ENCODE measurements at regions not wholly inside any gene's neighbourhood (a gene's known extent, or its start where the extent isn't known, plus 50 kb on each side); places are given as distances from the start of the nearest gene placed in this dataset.

DNA sequence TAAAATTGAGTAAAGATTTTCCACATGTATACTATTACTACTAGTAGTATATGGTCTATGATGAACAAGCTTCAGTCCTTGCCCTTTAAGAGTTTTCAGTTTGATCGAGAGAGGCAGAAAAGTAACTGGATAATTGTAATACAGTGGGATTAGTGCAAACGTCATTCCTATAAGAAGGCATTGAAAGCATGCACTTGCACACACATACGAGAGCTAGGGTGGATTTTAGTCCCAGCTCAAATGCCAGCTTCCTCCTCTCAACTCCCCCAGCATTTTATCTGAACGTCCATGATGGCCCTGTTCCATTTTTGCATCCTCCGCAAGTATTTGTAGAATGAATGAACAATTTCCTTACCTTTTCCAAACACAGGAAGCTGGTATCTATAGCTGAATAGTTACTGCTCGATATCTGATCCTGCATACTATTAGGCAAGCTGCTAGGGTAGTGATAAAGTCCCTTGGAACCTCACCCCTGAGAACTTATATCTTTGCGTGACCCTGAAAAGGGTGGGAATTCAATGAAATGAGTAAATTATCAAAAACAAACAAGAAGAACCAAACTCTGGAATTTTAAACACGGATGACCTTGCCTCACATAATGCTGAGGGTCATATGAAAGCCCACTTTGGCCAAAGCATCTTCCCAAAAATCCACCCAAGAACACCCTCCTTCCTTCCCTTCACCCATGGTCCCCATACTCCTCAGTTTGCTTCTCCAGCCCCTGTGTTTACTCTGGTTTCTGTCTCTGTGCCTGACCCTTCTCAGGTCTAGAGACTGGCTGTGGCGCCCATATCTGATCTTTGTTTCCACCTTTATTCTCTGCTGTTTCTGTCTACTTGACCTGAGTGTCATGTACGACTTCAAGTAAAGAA lies 60.5 kb downstream of the TMEM100 start:
- no peak overlapping the region for H3K9ac ChIP-seq (ENCODE audit: low read length)

DNA sequence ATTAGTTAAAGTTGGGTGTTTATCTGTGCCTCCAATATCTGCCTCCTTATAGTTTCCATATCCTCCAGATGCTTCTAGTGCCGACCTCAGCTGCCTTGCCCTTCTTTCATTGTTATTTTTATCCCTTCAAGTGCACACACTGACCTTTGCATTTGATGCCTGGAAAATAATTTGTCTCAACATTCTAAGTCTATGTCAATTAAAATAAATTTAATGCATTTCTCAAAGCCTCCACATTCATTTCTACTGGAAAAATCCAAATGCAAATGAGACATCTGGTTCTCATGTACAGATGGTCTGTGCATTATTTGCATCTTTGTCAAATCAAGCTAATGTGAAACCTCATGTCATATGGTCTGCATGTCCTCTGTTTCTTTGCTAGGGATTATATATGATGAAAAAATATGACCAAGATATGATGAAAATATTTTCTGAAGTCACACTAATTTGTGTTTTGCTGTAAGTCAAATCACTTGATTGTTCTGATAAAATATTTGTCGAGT lies 61.4 kb downstream of the TMEM100 start:
- no peaks in the 10 kb centered on the region for H3K9me2 ChIP-seq (ENCODE audit: insufficient read depth, low read length)
- no peaks in the 10 kb centered on the region for H3K9me3 ChIP-seq (ENCODE audit: low read length)
- no peak overlapping the region for H3K27ac ChIP-seq (ENCODE audit: low read length)
- H3F3A ChIP-seq (ENCODE audit: insufficient read depth, low read length, poor library complexity, severe bottlenecking): no peaks in the 10 kb centered on the region
- H3K79me2 ChIP-seq (replicated peaks; ENCODE audit: insufficient read depth, low read length): no peaks in the 10 kb centered on the region
- H3K4me3 ChIP-seq (ENCODE audit: low read length): no peak overlapping the region
- no peaks in the 10 kb centered on the region for H3K27me3 ChIP-seq (ENCODE audit: insufficient read depth, low read depth, low read length)
- no peaks in the 10 kb centered on the region for H4K20me1 ChIP-seq (ENCODE audit: insufficient read depth)
- no peak overlapping the region for H3K4me2 ChIP-seq (ENCODE audit: low read length)
- H3K9ac ChIP-seq (ENCODE audit: low read length): no peak overlapping the region
- H2AFZ ChIP-seq (ENCODE audit: low read depth, low read length): no peak overlapping the region
- H3K36me3 ChIP-seq (ENCODE audit: insufficient read depth, low read length): no peaks in the 10 kb centered on the region
- TF ChIP-seq EP300 (conservative IDR thresholded peaks at IDR 0.05; ENCODE audit: poor library complexity, severe bottlenecking): no peak
- no peak for TF ChIP-seq RAD21 (conservative IDR thresholded peaks at IDR 0.05)
- no peak for TF ChIP-seq SMC3 (conservative IDR thresholded peaks at IDR 0.05; ENCODE audit: poor library complexity)
- TF ChIP-seq EZH2 (IDR thresholded peaks at IDR 0.05; ENCODE audit: borderline replicate concordance, insufficient read depth, low read length, poor library complexity, severe bottlenecking): no peak
- no peak for TF ChIP-seq TAF1 (IDR thresholded peaks at IDR 0.05; ENCODE audit: low read depth)
- no peak for TF ChIP-seq REST (IDR thresholded peaks at IDR 0.05; ENCODE audit: borderline replicate concordance)
- TF ChIP-seq MXI1 (conservative IDR thresholded peaks at IDR 0.05; ENCODE audit: poor library complexity, severe bottlenecking): no peak

More for the DNA sequence above, 60.5 kb downstream of the TMEM100 start:
- H3K9me2 ChIP-seq (ENCODE audit: insufficient read depth, low read length): no peaks in the 10 kb centered on the region
- no peak overlapping the region for H3K4me2 ChIP-seq (ENCODE audit: low read length)
- no peaks in the 10 kb centered on the region for H3F3A ChIP-seq (ENCODE audit: insufficient read depth, low read length, poor library complexity, severe bottlenecking)
- no peaks in the 10 kb centered on the region for H3K27me3 ChIP-seq (ENCODE audit: insufficient read depth, low read depth, low read length)
- H3K4me3 ChIP-seq (ENCODE audit: low read length): no peak overlapping the region
- TF ChIP-seq EZH2 (IDR thresholded peaks at IDR 0.05; ENCODE audit: borderline replicate concordance, insufficient read depth, low read length, poor library complexity, severe bottlenecking): no peak
- no peak for TF ChIP-seq TAF1 (IDR thresholded peaks at IDR 0.05; ENCODE audit: low read depth)
- TF ChIP-seq POLR2AphosphoS5 (IDR thresholded peaks at IDR 0.05): no peak
- no peak for TF ChIP-seq REST (IDR thresholded peaks at IDR 0.05; ENCODE audit: borderline replicate concordance)
- no peak for TF ChIP-seq MXI1 (conservative IDR thresholded peaks at IDR 0.05; ENCODE audit: poor library complexity, severe bottlenecking)
- no peak for TF ChIP-seq RAD21 (conservative IDR thresholded peaks at IDR 0.05)
- TF ChIP-seq, protein P1, sequence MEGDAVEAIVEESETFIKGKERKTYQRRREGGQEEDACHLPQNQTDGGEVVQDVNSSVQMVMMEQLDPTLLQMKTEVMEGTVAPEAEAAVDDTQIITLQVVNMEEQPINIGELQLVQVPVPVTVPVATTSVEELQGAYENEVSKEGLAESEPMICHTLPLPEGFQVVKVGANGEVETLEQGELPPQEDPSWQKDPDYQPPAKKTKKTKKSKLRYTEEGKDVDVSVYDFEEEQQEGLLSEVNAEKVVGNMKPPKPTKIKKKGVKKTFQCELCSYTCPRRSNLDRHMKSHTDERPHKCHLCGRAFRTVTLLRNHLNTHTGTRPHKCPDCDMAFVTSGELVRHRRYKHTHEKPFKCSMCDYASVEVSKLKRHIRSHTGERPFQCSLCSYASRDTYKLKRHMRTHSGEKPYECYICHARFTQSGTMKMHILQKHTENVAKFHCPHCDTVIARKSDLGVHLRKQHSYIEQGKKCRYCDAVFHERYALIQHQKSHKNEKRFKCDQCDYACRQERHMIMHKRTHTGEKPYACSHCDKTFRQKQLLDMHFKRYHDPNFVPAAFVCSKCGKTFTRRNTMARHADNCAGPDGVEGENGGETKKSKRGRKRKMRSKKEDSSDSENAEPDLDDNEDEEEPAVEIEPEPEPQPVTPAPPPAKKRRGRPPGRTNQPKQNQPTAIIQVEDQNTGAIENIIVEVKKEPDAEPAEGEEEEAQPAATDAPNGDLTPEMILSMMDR (IDR thresholded peaks at IDR 0.05; ENCODE audit: poor library complexity, severe bottlenecking): no peak
- TF ChIP-seq EP300 (conservative IDR thresholded peaks at IDR 0.05; ENCODE audit: poor library complexity, severe bottlenecking): no peak
- TF ChIP-seq SMC3 (conservative IDR thresholded peaks at IDR 0.05; ENCODE audit: poor library complexity): no peak
- no peaks in the 10 kb centered on the region for H3K79me2 ChIP-seq (replicated peaks; ENCODE audit: insufficient read depth, low read length)
- no peaks in the 10 kb centered on the region for H3K36me3 ChIP-seq (ENCODE audit: insufficient read depth, low read length)
- no peak overlapping the region for H2AFZ ChIP-seq (ENCODE audit: low read depth, low read length)
- H3K9me3 ChIP-seq (ENCODE audit: low read length): no peaks in the 10 kb centered on the region
- H3K27ac ChIP-seq (ENCODE audit: low read length): no peak overlapping the region
- H4K20me1 ChIP-seq (ENCODE audit: insufficient read depth): no peaks in the 10 kb centered on the region

Measured in neural cell (in vitro differentiated cells).